A549 (cell line): ENCODE measurements at regions not wholly inside any gene's neighbourhood (a gene's known extent, or its start where the extent isn't known, plus 50 kb on each side); places are given as distances from the start of the nearest gene placed in this dataset.

Source experiments
- ATAC-seq, 2 experiments: fragments of 200-7000 bp in 1 of 2; fragments of >200 bp in 1 of 2; cut with Nextera tagmentation in 1 of 2; cut with Tn5 transposase in 1 of 2; 3 replicates each; pipeline versions ENCODE4 v1.8.0 to v1.9.1; 2018 to 2020; ENCODE audit warnings: mild to moderate bottlenecking in 1 of 2, moderate library complexity in 1 of 2
- CTCF ChIA-PET: fragments of 300-600 bp; sonication (Branson Sonifier 250); formaldehyde crosslinking; extraction: SDS; loops from one replicate; lab custom pipeline; 2021; ENCODE audit warnings: antibody characterized with exemption, inconsistent platforms; lab: Yijun Ruan, JAX
- POLR2A ChIA-PET: fragments of 350-600 bp; formaldehyde crosslinking; extraction: SDS; loops from one replicate; lab custom pipeline; 2021; ENCODE audit warnings: antibody characterized with exemption, inconsistent platforms; lab: Yijun Ruan, JAX
- DNase-seq, 2 experiments: peaks; one replicate each; pipeline versions ENCODE4 v3.0.0 to v3.0.0-alpha.2; 2011 to 2016; ENCODE audit warnings: low read depth in 1 of 2, low spot score in 1 of 2
- FAIRE-seq: peaks from 2 replicates; lab custom pipeline; 2011; peaks lifted over from hg19 to GRCh38; lab: Jason Lieb, UNC
- H3K27ac ChIP-seq, 2 experiments: fragments of >200 bp; sonication (Bioruptor Twin); formaldehyde crosslinking; 3 replicates each; pipeline ENCODE4 v1.5.1; 2016 to 2017
- H3K4me1 ChIP-seq: fragments of >200 bp; sonication (Bioruptor Twin); formaldehyde crosslinking; 3 replicates; pipeline ENCODE4 v1.6.1; 2016
- H3K4me2 ChIP-seq: fragments of >200 bp; sonication (Bioruptor Twin); formaldehyde crosslinking; 3 replicates; pipeline ENCODE4 v1.6.1; 2016
- H3K4me3 ChIP-seq: fragments of >200 bp; sonication (Bioruptor Twin); formaldehyde crosslinking; 3 replicates; pipeline ENCODE4 v1.5.1; 2016
- H3K9me3 ChIP-seq: fragments of >200 bp; sonication (Bioruptor Twin); formaldehyde crosslinking; 3 replicates; pipeline ENCODE4 v1.6.1; 2016
- CBX2 ChIP-seq: fragments of 200-600 bp; sonication (generic); IDR thresholded peaks from 2 replicates; pipeline ENCODE4 v1.6.1; 2016; ENCODE audit warnings: low read depth, mild to moderate bottlenecking, borderline replicate concordance
- CEBPB ChIP-seq, 2 experiments: fragments of >200 bp in 1 of 2; sonication (Bioruptor Twin) in 1 of 2; formaldehyde crosslinking in 1 of 2; IDR thresholded peaks; 2 replicates each; pipeline ENCODE4 v1.6.1; 2012 to 2016
- CHD2 ChIP-seq: fragments of 150-350 bp; IDR thresholded peaks from 2 replicates; pipeline ENCODE4 v1.6.1; 2014; ENCODE audit warnings: low read length; ENCODE audit not compliant: partially characterized antibody
- FOSB ChIP-seq: fragments of 250-450 bp; sonication (Bioruptor Pico); IDR thresholded peaks from 2 replicates; pipeline ENCODE4 v1.5.0; 2020; ENCODE audit warnings: mild to moderate bottlenecking, moderate library complexity
- FOSL2 ChIP-seq, 2 experiments: fragments of 450-650 bp in 1 of 2; fragments of >200 bp in 1 of 2; sonication (Bioruptor Twin) in 1 of 2; formaldehyde crosslinking; IDR thresholded peaks; 2 replicates each; pipeline versions ENCODE4 v1.5.0 to v1.6.1; 2016 to 2020; ENCODE audit warnings: mild to moderate bottlenecking in 1 of 2, moderate library complexity in 1 of 2
- GATA3 ChIP-seq: IDR thresholded peaks from 2 replicates; pipeline ENCODE4 v1.6.1; 2012; ENCODE audit warnings: borderline replicate concordance
- HOXA7 ChIP-seq: fragments of 250-450 bp; sonication (Bioruptor Pico); IDR thresholded peaks from 2 replicates; pipeline ENCODE4 v1.5.0; 2020; ENCODE audit warnings: mild to moderate bottlenecking, moderate library complexity
- HOXB13 ChIP-seq: fragments of 250-450 bp; sonication (Bioruptor Pico); IDR thresholded peaks from 2 replicates; pipeline ENCODE4 v1.5.0; 2020; ENCODE audit warnings: low read depth, mild to moderate bottlenecking, moderate library complexity
- HOXB5 ChIP-seq: fragments of 250-450 bp; sonication (Bioruptor Pico); IDR thresholded peaks from 2 replicates; pipeline ENCODE4 v1.5.0; 2020; ENCODE audit warnings: mild to moderate bottlenecking, moderate library complexity
- MAFK ChIP-seq: fragments of 450-650 bp; IDR thresholded peaks from 2 replicates; pipeline ENCODE4 v1.6.1; 2014; ENCODE audit not compliant: partially characterized antibody
- MAZ ChIP-seq: fragments of 150-350 bp; IDR thresholded peaks from 2 replicates; pipeline ENCODE4 v1.6.1; 2014; ENCODE audit warnings: antibody characterized with exemption, low read depth, low read length, borderline replicate concordance
- NFE2L2 ChIP-seq: fragments of 150-350 bp; conservative IDR thresholded peaks from 2 replicates; pipeline ENCODE4 v1.6.1; 2014; ENCODE audit warnings: low read length
- NR3C1 ChIP-seq: fragments of >200 bp; sonication (Bioruptor Twin); formaldehyde crosslinking; IDR thresholded peaks from 3 replicates; pipeline ENCODE4 v1.6.1; 2017
- POLR2A ChIP-seq: IDR thresholded peaks from 2 replicates; pipeline ENCODE4 v1.6.1; 2012; ENCODE audit warnings: mild to moderate bottlenecking, low read length
- RAD21 ChIP-seq, 2 experiments: fragments of >200 bp in 1 of 2; sonication (Bioruptor Twin) in 1 of 2; formaldehyde crosslinking in 1 of 2; IDR thresholded peaks in 1 of 2; conservative IDR thresholded peaks in 1 of 2; 2 replicates in 1 of 2; 3 replicates in 1 of 2; pipeline ENCODE4 v1.6.1; 2012 to 2018; ENCODE audit warnings: inconsistent platforms in 1 of 2
- RARB ChIP-seq: fragments of 250-450 bp; sonication (Bioruptor Pico); IDR thresholded peaks from 2 replicates; pipeline ENCODE4 v1.8.0; 2021; ENCODE audit warnings: mild to moderate bottlenecking, moderate library complexity
- RFX5 ChIP-seq: fragments of 450-650 bp; IDR thresholded peaks from 2 replicates; pipeline ENCODE4 v1.7.1; 2014; ENCODE audit warnings: antibody characterized with exemption, mild to moderate bottlenecking, moderate library complexity
- RNF2 ChIP-seq: fragments of 200-600 bp; sonication (generic); IDR thresholded peaks from 2 replicates; pipeline ENCODE4 v1.6.1; 2016; ENCODE audit warnings: low read depth, mild to moderate bottlenecking, antibody characterized with exemption, moderate library complexity, borderline replicate concordance
- WGBS: methylation state at CpG from one replicate; pipeline ENCODE4 v1.1.6; 2017; ENCODE audit errors: missing lambda C conversion rate; 5-methylcytosine and 5-hydroxymethylcytosine counted together
- TF ChIP-seq, protein P1 (sequence below): fragments of 250-450 bp; sonication (Bioruptor Pico); IDR thresholded peaks from 2 replicates; pipeline ENCODE4 v1.5.0; 2021; ENCODE audit warnings: mild to moderate bottlenecking, moderate library complexity, borderline replicate concordance
- TF ChIP-seq, protein P2 (sequence below): fragments of 450-650 bp; IDR thresholded peaks from 2 replicates; pipeline ENCODE4 v1.6.1; 2014; ENCODE audit warnings: antibody characterized with exemption
- TF ChIP-seq, protein P3 (sequence below): IDR thresholded peaks from 2 replicates; pipeline ENCODE4 v1.6.1; 2012; ENCODE audit warnings: low read depth, borderline replicate concordance
- TF ChIP-seq, protein P4 (sequence below): fragments of 150-350 bp; IDR thresholded peaks from 2 replicates; pipeline ENCODE4 v1.6.1; 2014; ENCODE audit warnings: low read depth, mild to moderate bottlenecking, low read length
- TF ChIP-seq, protein P5 (sequence below): fragments of 250-450 bp; sonication (Bioruptor Pico); IDR thresholded peaks from 2 replicates; pipeline ENCODE4 v1.5.0; 2020; ENCODE audit warnings: low read depth, mild to moderate bottlenecking, moderate library complexity

DNA sequence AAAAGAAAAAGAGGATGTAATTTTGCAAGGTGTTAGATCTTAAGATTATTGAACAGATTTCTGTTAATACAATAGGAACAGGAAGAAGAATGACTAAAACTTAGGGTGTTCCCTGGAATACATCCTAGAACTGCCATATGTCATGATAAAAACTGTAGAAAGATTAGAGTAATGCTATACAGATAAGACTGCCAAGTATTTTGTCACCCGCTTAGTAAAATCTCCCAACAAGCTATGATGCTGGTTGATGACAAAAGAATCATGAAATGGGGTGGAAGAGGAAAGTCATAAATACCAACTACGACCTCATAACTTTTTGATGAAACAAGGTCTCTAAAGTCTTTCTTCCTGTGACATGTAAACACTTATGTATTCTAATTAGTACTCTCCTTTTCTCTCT, 163.6 kb upstream of the COL3A1 start:
- no peaks in the 10 kb centered on the region for H3K4me1 ChIP-seq
- H3K27ac ChIP-seq = no peak overlapping the region
- no peak overlapping the region for H3K4me2 ChIP-seq
- 81% methylated on average over 2 of the region's 2 CpGs for WGBS
- ATAC-seq (no peak), DNase-seq (no peak)
- H3K4me3 ChIP-seq = no peak overlapping the region
- no peaks in the 10 kb centered on the region for H3K9me3 ChIP-seq
- POLR2A ChIA-PET = no interaction called here
- TF ChIP-seq HOXB13 (CRISPR knock-in tag) (no peak), RARB (CRISPR knock-in tag) (no peak), NFE2L2 (no peak), MAFK (no peak), GATA3 (no peak), CBX2 (no peak), RAD21 (conservative IDR thresholded peaks at IDR 0.05 in 1 of 2, IDR thresholded peaks at IDR 0.05 in 1 of 2) (no peak), HOXA7 (CRISPR knock-in tag) (no peak), POLR2A (no peak), RFX5 (no peak), MAZ (no peak), RNF2 (no peak), FOSB (CRISPR knock-in tag) (no peak), CHD2 (no peak), FOSL2 (IDR thresholded peaks at IDR 0.05) (no peak), FOSL2 (CRISPR knock-in tag; IDR thresholded peaks at IDR 0.05) (no peak), NR3C1 (no peak), HOXB5 (CRISPR knock-in tag) (no peak)
- TF ChIP-seq, protein P1, sequence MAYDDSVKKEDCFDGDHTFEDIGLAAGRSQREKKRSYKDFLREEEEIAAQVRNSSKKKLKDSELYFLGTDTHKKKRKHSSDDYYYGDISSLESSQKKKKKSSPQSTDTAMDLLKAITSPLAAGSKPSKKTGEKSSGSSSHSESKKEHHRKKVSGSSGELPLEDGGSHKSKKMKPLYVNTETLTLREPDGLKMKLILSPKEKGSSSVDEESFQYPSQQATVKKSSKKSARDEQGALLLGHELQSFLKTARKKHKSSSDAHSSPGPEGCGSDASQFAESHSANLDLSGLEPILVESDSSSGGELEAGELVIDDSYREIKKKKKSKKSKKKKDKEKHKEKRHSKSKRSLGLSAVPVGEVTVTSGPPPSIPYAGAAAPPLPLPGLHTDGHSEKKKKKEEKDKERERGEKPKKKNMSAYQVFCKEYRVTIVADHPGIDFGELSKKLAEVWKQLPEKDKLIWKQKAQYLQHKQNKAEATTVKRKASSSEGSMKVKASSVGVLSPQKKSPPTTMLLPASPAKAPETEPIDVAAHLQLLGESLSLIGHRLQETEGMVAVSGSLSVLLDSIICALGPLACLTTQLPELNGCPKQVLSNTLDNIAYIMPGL (CRISPR knock-in tag) = no peak
- TF ChIP-seq, protein P2, sequence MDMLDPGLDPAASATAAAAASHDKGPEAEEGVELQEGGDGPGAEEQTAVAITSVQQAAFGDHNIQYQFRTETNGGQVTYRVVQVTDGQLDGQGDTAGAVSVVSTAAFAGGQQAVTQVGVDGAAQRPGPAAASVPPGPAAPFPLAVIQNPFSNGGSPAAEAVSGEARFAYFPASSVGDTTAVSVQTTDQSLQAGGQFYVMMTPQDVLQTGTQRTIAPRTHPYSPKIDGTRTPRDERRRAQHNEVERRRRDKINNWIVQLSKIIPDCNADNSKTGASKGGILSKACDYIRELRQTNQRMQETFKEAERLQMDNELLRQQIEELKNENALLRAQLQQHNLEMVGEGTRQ = no peak
- TF ChIP-seq, protein P3, sequence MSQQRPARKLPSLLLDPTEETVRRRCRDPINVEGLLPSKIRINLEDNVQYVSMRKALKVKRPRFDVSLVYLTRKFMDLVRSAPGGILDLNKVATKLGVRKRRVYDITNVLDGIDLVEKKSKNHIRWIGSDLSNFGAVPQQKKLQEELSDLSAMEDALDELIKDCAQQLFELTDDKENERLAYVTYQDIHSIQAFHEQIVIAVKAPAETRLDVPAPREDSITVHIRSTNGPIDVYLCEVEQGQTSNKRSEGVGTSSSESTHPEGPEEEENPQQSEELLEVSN = no peak
- TF ChIP-seq, all 56 proteins: peak for 0
- no peak for FAIRE-seq
- CTCF ChIA-PET = no interaction called here

DNA sequence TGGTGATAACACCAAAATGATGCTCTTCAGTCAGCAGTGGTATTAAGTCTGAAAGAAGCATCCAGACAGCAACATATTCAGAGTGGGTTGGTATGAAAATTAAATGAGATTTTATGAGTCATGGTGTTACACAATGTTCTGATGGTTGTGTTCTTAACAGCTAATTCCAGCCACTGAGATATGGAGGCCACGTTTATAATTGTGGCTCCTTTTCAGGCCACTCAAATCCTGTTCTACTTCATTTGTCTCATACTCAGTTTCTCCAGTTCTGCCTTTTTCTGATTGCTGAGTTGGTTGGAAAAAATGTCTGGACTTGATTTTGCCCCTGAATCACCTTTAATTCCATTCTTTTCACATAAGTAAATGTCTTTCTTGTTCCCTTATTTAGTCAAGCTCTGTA, 162.7 kb upstream of the COL3A1 start:
- Histone ChIP-seq H3K4me2 (no peak overlapping the region), H3K27ac (no peak overlapping the region), H3K4me3 (no peak overlapping the region), H3K4me1 (no peaks in the 10 kb centered on the region), H3K9me3 (no peaks in the 10 kb centered on the region)
- FAIRE-seq (no peak), ATAC-seq (no peak), DNase-seq (no peak)
- no peak for TF ChIP-seq CEBPB (IDR thresholded peaks at IDR 0.05)
- TF ChIP-seq, protein P4, sequence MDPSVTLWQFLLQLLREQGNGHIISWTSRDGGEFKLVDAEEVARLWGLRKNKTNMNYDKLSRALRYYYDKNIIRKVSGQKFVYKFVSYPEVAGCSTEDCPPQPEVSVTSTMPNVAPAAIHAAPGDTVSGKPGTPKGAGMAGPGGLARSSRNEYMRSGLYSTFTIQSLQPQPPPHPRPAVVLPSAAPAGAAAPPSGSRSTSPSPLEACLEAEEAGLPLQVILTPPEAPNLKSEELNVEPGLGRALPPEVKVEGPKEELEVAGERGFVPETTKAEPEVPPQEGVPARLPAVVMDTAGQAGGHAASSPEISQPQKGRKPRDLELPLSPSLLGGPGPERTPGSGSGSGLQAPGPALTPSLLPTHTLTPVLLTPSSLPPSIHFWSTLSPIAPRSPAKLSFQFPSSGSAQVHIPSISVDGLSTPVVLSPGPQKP = no peak
- no peak for TF ChIP-seq FOSL2 (IDR thresholded peaks at IDR 0.05)
- peak; percentile 24; the same call in 1 of the 2 replicates for TF ChIP-seq FOSL2 (CRISPR knock-in tag; IDR thresholded peaks at IDR 0.05)
- TF ChIP-seq POLR2A = no peak
- TF ChIP-seq, protein P5, sequence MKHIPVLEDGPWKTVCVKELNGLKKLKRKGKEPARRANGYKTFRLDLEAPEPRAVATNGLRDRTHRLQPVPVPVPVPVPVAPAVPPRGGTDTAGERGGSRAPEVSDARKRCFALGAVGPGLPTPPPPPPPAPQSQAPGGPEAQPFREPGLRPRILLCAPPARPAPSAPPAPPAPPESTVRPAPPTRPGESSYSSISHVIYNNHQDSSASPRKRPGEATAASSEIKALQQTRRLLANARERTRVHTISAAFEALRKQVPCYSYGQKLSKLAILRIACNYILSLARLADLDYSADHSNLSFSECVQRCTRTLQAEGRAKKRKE = no peak
- CTCF ChIA-PET = no interaction called here
- POLR2A ChIA-PET = no interaction called here
- WGBS = 8% methylated on average over 1 of the region's 1 CpG
